SK-N-MC (cell line): ENCODE measurements at regions not wholly inside any gene's neighbourhood (a gene's known extent, or its start where the extent isn't known, plus 50 kb on each side); places are given as distances from the start of the nearest gene placed in this dataset.

Experiments
- DNase-seq: peaks from one replicate; pipeline ENCODE4 v3.0.0-alpha.2; 2011; ENCODE audit warnings: low read depth, low spot score
- H3K27ac ChIP-seq: fragments of 200-600 bp; sonication (generic); 2 replicates; pipeline ENCODE4 v1.5.1; 2016; ENCODE audit warnings: mixed run types
- H3K36me3 ChIP-seq: fragments of 200-600 bp; sonication (generic); 2 replicates; pipeline ENCODE4 v1.6.1; 2017; ENCODE audit warnings: antibody characterized with exemption, low read length, mixed read lengths; ENCODE audit not compliant: insufficient read depth
- H3K4me3 ChIP-seq: fragments of 200-600 bp; sonication (generic); 2 replicates; pipeline ENCODE4 v1.5.1; 2016
- H3K9ac ChIP-seq: fragments of 200-600 bp; sonication (generic); 2 replicates; pipeline ENCODE4 v1.8.0; 2017; ENCODE audit warnings: mixed run types, mixed read lengths; ENCODE audit not compliant: insufficient read length
- H3K9me3 ChIP-seq: fragments of 200-600 bp; sonication (generic); 2 replicates; pipeline ENCODE4 v1.6.1; 2017; ENCODE audit warnings: low read depth, mild to moderate bottlenecking, antibody characterized with exemption, low read length, moderate library complexity, mixed read lengths
- EZH2 ChIP-seq: fragments of 200-600 bp; sonication (generic); IDR thresholded peaks from one replicate; pipeline ENCODE4 v1.6.1; 2017; ENCODE audit warnings: antibody characterized with exemption
- FOXP2 ChIP-seq: optimal IDR thresholded peaks from 2 replicates; pipeline ENCODE3; 2011; ENCODE audit warnings: mild to moderate bottlenecking, moderate library complexity; ENCODE audit not compliant: insufficient read depth; ENCODE audit errors: extremely low read length, control extremely low read depth
- POLR2AphosphoS5 ChIP-seq: IDR thresholded peaks from 2 replicates; pipeline ENCODE4 v1.6.1; 2012; ENCODE audit warnings: mild to moderate bottlenecking, low read depth, low read length, borderline replicate concordance

GRCh38 chr1:242754926-242755325, 230.4 kb upstream of the PLD5 start:
- Histone ChIP-seq H3K9me3 (no peaks in the 10 kb centered on the region), H3K9ac (no peak overlapping the region), H3K4me3 (no peak overlapping the region), H3K36me3 (no peaks in the 10 kb centered on the region), H3K27ac (no peak overlapping the region)
- DNase-seq, result no peak
- no peak for TF ChIP-seq EZH2
- no peak for TF ChIP-seq POLR2AphosphoS5
- TF ChIP-seq FOXP2, result no peak

- no peak for TF ChIP-seq EZH2
Measured at GRCh38 chr1:242754125-242754524, 229.6 kb upstream of the PLD5 start.

DNA sequence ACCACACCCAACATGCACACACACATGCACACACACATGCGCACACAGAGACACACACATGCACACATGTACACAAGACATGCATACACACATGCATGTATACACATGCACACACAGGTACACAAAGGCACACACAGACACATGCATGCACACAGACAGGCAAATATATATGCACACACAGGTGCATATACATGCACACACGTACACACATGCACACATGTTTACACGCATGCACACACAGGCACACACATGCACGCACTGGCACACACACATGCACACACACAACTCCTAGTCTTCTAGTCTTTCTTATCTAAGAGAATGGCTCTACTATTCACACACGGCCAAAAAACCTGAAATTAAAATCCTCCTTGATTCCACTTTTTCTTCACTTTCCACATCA, 222.7 kb upstream of the PLD5 start:
- Histone ChIP-seq H3K27ac (no peak overlapping the region), H3K9me3 (no peaks in the 10 kb centered on the region), H3K9ac (no peak overlapping the region), H3K36me3 (no peaks in the 10 kb centered on the region), H3K4me3 (no peak overlapping the region)
- TF ChIP-seq FOXP2 (no peak), EZH2 (no peak)
- DNase-seq, result no peak

More at GRCh38 chr1:242754125-242754524, 229.6 kb upstream of the PLD5 start:
- Histone ChIP-seq H3K36me3 (no peaks in the 10 kb centered on the region), H3K4me3 (no peak overlapping the region), H3K9me3 (no peaks in the 10 kb centered on the region), H3K27ac (no peak overlapping the region), H3K9ac (no peak overlapping the region)
- no peak for DNase-seq

DNA sequence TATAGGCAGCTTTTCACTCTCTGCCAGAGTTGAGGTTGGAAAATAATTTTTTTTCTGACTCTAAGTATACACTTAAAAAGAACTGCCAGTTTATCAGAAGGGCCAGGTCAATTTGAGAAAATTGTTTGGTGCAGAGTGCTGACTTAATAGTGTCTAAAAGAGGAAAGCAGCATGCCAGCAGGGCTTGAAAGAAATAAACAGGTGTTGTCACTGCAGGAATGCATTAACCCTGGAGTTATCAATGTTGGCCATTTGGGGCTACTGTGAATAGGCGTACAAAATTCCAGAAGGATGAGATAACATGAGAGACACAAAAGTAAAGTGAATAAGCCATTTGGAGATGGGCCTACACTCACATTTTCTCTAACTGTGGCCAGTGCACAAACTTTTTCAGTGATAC, 220.6 kb upstream of the PLD5 start:
- H3K36me3 ChIP-seq, result no peaks in the 10 kb centered on the region
- DNase-seq, result no peak
- H3K9me3 ChIP-seq, result no peaks in the 10 kb centered on the region
- no peak overlapping the region for H3K4me3 ChIP-seq
- TF ChIP-seq EZH2, result no peak
- TF ChIP-seq POLR2AphosphoS5, result no peak
- H3K27ac ChIP-seq, result no peak overlapping the region
- no peak overlapping the region for H3K9ac ChIP-seq

DNA sequence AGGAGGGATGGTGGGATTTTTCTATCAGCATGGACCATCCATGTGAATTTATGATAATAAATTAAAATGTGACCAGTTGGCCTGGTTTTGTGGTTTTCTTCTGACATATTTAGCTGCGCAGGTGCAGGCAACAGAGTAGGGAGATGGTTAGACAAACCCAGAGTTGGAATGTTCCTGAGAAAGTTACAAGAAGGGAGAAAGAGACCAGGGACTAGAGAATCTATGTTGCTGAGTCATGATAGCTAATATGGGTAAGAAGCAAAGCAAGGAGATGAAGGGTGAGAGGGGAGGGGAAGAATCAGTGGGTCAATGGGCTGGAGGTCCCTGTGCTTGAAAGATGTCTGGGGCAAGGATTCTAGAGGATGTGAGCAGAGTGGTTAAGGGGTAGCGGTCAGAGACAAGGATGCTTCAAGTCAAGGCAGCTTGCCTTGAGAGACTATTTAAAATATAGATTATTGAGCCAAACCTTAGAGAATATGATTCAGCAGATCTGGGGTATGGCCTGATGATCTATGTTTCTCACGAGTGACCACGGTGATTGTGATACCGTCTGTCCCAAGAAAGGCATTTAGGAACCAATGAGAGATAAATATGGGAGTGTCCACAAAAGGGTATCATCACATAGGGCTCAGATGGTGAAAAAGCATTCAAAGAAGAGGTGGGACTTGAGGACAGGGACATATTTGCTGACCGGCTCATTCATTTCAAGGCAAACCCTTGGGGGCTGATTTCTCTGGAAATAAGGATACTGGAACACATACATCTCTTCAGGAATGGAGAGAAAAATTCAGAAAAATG, 219.7 kb upstream of the PLD5 start:
- DNase-seq, result no peak
- H3K9ac ChIP-seq, result no peak overlapping the region
- TF ChIP-seq EZH2 (no peak), FOXP2 (no peak), POLR2AphosphoS5 (no peak)
- H3K27ac ChIP-seq, result no peak overlapping the region
- H3K9me3 ChIP-seq, result no peaks in the 10 kb centered on the region
- H3K36me3 ChIP-seq, result no peaks in the 10 kb centered on the region
- no peak overlapping the region for H3K4me3 ChIP-seq

GRCh38 chr1:242738702-242739645, 214.5 kb upstream of the PLD5 start:
- no peak for TF ChIP-seq EZH2
- TF ChIP-seq POLR2AphosphoS5, result no peak
- TF ChIP-seq FOXP2, result no peak
- Histone ChIP-seq H3K9ac (no peak overlapping the region), H3K9me3 (no peaks in the 10 kb centered on the region), H3K27ac (no peak overlapping the region), H3K4me3 (no peak overlapping the region), H3K36me3 (no peaks in the 10 kb centered on the region)
- DNase-seq, result no peak

GRCh38 chr1:242736611-242737010, 212.1 kb upstream of the PLD5 start:
- DNase-seq, result no peak
- no peaks in the 10 kb centered on the region for H3K36me3 ChIP-seq
- no peak overlapping the region for H3K4me3 ChIP-seq
- no peak overlapping the region for H3K27ac ChIP-seq
- no peak for TF ChIP-seq POLR2AphosphoS5
- TF ChIP-seq EZH2, result no peak
- no peak for TF ChIP-seq FOXP2
- H3K9ac ChIP-seq, result no peak overlapping the region
- no peaks in the 10 kb centered on the region for H3K9me3 ChIP-seq

GRCh38 chr1:242735323-242735722, 210.8 kb upstream of the PLD5 start:
- H3K9me3 ChIP-seq, result no peaks in the 10 kb centered on the region
- H3K9ac ChIP-seq, result no peak overlapping the region
- no peak overlapping the region for H3K4me3 ChIP-seq
- no peaks in the 10 kb centered on the region for H3K36me3 ChIP-seq
- H3K27ac ChIP-seq, result no peak overlapping the region
- no peak for DNase-seq
- TF ChIP-seq EZH2, result no peak
- TF ChIP-seq POLR2AphosphoS5, result no peak
- TF ChIP-seq FOXP2, result no peak
